Osteocyte (in vitro differentiated cells): ENCODE measurements at regions not wholly inside any gene's neighbourhood (a gene's known extent, or its start where the extent isn't known, plus 50 kb on each side); places are given as distances from the start of the nearest gene placed in this dataset.

Source experiments
- DNase-seq: peaks from one replicate; pipeline ENCODE4 v3.0.0; 2021; ENCODE audit warnings: mixed read lengths; ENCODE audit not compliant: unreplicated experiment; ENCODE audit errors: extremely low spot score
- H3K27ac Mint-ChIP-seq: one replicate; pipeline ENCODE4 v1.8.0; 2021; ENCODE audit warnings: mild to moderate bottlenecking, mixed read lengths; ENCODE audit not compliant: unreplicated experiment
- H3K27me3 Mint-ChIP-seq: one replicate; pipeline ENCODE4 v1.8.0; 2021; ENCODE audit warnings: mixed read lengths; ENCODE audit not compliant: unreplicated experiment
- H3K36me3 Mint-ChIP-seq: one replicate; pipeline ENCODE4 v1.8.0; 2021; ENCODE audit warnings: mixed read lengths; ENCODE audit not compliant: unreplicated experiment
- H3K4me1 Mint-ChIP-seq: one replicate; pipeline ENCODE4 v1.8.0; 2021; ENCODE audit warnings: mixed read lengths; ENCODE audit not compliant: unreplicated experiment
- H3K4me3 Mint-ChIP-seq: one replicate; pipeline ENCODE4 v1.8.0; 2021; ENCODE audit warnings: mild to moderate bottlenecking, moderate library complexity, mixed read lengths; ENCODE audit not compliant: unreplicated experiment
- H3K9me3 Mint-ChIP-seq: one replicate; pipeline ENCODE4 v1.8.0; 2021; ENCODE audit warnings: mixed read lengths; ENCODE audit not compliant: unreplicated experiment
- CTCF ChIP-seq: fragments of 200-600 bp; sonication (generic); IDR thresholded peaks from 2 replicates; pipeline ENCODE4 v1.5.0; 2021; ENCODE audit warnings: antibody characterized with exemption, mild to moderate bottlenecking, moderate library complexity

- Mint-ChIP-seq H3K9me3 (peaks cover 24% of the 10 kb centered on the region), H3K36me3 (no peaks in the 10 kb centered on the region), H3K4me1 (no peaks in the 10 kb centered on the region), H3K27ac (no peak overlapping the region), H3K27me3 (no peaks in the 10 kb centered on the region), H3K4me3 (no peak overlapping the region)
- TF ChIP-seq CTCF = no peak
- no peak for DNase-seq
Measured at GRCh38 chrX:78387364-78387763, 60.0 kb upstream of the CYSLTR1 start.

GRCh38 chrX:78384486-78384885, 57.1 kb upstream of the CYSLTR1 start:
- no peaks in the 10 kb centered on the region for H3K36me3 Mint-ChIP-seq
- no peaks in the 10 kb centered on the region for H3K4me1 Mint-ChIP-seq

DNA sequence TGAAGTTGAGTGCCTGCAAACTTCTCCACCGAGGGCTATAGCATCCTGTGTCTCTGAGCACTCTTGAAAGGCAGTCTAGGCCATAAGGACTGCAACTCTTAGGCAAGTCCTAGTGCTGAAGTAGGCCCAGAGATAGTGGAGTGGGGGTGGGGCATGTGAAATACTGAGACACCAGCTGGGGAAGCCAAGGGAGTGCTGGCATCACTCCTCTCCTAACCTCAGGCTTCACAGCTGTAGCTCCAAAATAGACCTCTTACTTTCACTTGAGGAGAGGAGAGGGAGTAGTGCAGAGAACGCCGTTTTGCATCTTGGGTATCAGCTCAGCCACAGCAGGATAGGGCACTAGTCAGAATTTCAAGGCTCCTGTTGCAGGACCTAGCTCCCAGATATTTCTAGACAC, 56.2 kb upstream of the CYSLTR1 start:
- H3K4me3 Mint-ChIP-seq = no peak overlapping the region
- H3K27me3 Mint-ChIP-seq = no peaks in the 10 kb centered on the region
- H3K27ac Mint-ChIP-seq = no peak overlapping the region
- H3K4me1 Mint-ChIP-seq = no peaks in the 10 kb centered on the region
- no peaks in the 10 kb centered on the region for H3K36me3 Mint-ChIP-seq
- H3K9me3 Mint-ChIP-seq = peaks cover 42% of the 10 kb centered on the region
- TF ChIP-seq CTCF = no peak
- no peak for DNase-seq

More at GRCh38 chrX:78384486-78384885, 57.1 kb upstream of the CYSLTR1 start:
- Mint-ChIP-seq H3K9me3 (peaks cover 41% of the 10 kb centered on the region), H3K27ac (no peak overlapping the region), H3K27me3 (no peaks in the 10 kb centered on the region), H3K4me3 (no peak overlapping the region)
- no peak for DNase-seq
- TF ChIP-seq CTCF = no peak

DNA sequence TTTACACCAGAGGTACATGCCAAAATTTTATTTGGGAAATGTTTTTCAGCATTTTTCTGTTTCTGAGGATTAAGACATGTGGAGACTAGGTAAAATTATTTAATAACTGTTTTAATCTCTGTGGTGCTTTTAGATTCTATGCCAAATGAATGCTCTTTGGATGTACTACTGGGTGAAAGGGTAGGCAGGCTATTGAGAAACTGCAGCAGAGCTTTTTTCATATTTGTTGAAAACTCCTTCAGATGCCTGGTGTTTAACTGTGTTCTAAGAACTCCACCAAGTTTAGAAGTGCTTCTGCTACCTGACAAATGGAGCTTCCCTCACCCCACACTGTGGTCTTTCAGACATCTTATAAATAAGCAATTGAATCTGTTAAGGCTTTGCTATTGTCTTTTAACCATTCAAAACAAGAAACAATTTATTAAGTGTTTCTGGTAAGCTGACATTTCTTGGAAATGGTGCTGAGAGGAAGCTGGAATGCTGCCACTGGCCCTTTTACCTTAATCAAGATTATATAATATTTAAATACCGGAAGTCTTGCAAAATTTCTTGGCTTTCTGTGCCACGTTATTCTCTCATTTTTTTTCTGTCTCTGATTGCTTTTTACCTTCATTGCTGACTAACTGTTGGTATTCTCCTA, 51.2 kb upstream of the CYSLTR1 start:
- H3K9me3 Mint-ChIP-seq = peaks cover 23% of the 10 kb centered on the region
- H3K4me3 Mint-ChIP-seq = no peak overlapping the region
- no peaks in the 10 kb centered on the region for H3K4me1 Mint-ChIP-seq
- no peak for DNase-seq
- TF ChIP-seq CTCF = no peak
- no peak overlapping the region for H3K27ac Mint-ChIP-seq
- H3K27me3 Mint-ChIP-seq = no peaks in the 10 kb centered on the region
- H3K36me3 Mint-ChIP-seq = no peaks in the 10 kb centered on the region
